RWPE1 (cell line): ENCODE measurements at regions not wholly inside any gene's neighbourhood (a gene's known extent, or its start where the extent isn't known, plus 50 kb on each side); places are given as distances from the start of the nearest gene placed in this dataset.
"Not testable (repeated sequence)": the region's sequence is repeated elsewhere in the genome, so short reads cannot be mapped to it uniquely, and the experiment has no call there.

Experiments
- CTCF ChIA-PET: fragments of 350-600 bp; sonication (Branson Sonifier 250); formaldehyde crosslinking; extraction: SDS; loops from one replicate; lab custom pipeline; 2021; lab: Yijun Ruan, JAX
- POLR2A ChIA-PET: fragments of 400-600 bp; formaldehyde crosslinking; extraction: SDS; loops from one replicate; lab custom pipeline; 2020; ENCODE audit warnings: antibody characterized with exemption; ENCODE audit not compliant: low non-redundant PET; lab: Yijun Ruan, JAX
- DNase-seq: peaks from one replicate; pipeline ENCODE4 v3.0.0; 2012; ENCODE audit warnings: low spot score
- H3K27ac ChIP-seq: fragments of 450-650 bp; 2 replicates; pipeline ENCODE4 v1.5.1; 2017
- CTCF ChIP-seq: fragments of 450-650 bp; conservative IDR thresholded peaks from 2 replicates; pipeline ENCODE4 v1.5.1; 2017; ENCODE audit warnings: low read depth, mild to moderate bottlenecking

- DNase-seq, result no peak
- ChIA-PET POLR2A (no interaction called here), CTCF (no interaction called here)
- no peak overlapping the region for H3K27ac ChIP-seq
- TF ChIP-seq CTCF, result no peak
Measured at GRCh38 chrX:143240658-143241057, 214.9 kb downstream of the SPANXN4 start.

DNA sequence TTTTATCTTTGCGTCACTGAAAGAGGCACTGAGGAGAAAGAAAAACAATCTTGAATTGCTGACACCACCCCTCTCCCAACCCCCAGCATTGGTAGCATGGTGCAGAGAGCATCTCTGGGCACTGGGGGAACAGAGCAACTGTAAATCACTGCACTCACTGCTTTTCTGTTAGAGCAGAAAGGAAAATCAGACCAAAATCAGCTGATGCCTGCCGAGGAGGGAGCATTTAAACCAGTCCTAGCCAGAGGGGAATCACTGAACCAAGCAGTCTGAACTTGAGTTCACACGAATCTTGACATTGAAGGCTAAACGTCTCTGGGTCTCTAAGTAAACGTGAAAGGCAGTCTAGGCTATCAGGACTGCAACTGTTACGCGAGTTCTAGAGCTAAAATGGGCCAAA is 205.8 kb downstream of the SPANXN4 start:
- POLR2A ChIA-PET, result no interaction called here

DNA sequence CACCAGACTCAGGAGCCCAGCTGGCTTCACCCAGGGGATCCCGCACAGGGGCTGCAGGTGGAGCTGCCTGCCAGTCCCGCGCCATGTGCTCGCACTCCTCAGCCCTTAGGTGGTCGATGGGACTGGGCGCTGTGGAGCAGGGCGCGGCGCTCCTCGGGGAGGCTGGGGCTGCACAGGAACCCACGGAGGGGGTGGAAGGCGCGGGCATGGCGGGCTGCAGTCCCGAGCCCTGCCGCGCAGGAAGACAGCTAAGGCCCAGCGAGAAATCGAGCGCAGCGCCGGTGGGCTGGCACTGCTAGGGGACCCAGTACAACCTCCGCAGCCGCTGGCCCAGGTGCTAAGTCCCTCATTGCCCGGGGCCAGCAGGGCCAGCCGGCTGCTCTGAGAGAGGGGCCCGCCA is 202.9 kb downstream of the SPANXN4 start:
- CTCF ChIA-PET, H3K27ac ChIP-seq, POLR2A ChIA-PET, DNase-seq: not testable (repeated sequence)

More for the DNA sequence above, 205.8 kb downstream of the SPANXN4 start:
- no peak for DNase-seq
- CTCF ChIA-PET, result no interaction called here
- no peak overlapping the region for H3K27ac ChIP-seq
- TF ChIP-seq CTCF, result no peak

DNA sequence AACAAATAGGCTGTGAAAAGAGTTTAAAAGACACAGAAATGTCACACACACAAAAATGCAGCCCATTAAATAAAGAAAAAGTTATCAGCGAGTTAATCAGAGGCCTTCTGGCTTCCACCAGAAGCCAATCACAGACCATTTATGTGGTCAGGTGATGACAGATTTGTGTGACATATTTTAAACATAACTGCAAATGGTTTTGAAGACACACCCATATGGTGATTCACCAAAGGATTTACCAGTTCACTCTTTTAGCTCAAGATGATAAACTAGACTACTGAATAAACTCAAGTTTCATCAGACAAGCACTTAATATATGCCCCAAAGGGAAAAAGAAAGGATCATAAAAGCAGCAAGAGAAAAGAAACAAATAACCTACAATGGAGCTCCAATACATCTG is 181.2 kb downstream of the SPANXN4 start:
- no peak for TF ChIP-seq CTCF
- POLR2A ChIA-PET, result no interaction called here
- H3K27ac ChIP-seq, result no peak overlapping the region
- DNase-seq, result no peak
- CTCF ChIA-PET, result no interaction called here

DNA sequence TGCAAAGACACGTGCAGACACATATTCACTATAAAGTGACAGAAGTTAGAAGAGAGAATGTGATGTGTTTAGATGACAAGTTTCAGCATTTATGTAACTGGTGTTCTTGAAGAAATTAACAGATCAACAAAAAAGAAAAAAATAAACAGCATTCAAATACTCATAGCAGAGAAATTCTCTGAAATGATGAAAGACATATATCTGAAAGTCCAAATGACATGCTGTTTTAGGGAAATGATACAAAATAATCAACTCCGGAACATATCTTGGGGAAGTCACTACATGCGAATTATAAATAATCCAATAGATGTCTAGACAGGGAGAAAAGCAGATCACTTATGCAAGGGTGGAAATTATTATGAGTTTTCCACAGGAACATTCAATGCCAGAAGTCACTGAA is 146.0 kb downstream of the SPANXN4 start:
- ChIA-PET CTCF (no interaction called here), POLR2A (no interaction called here)
- no peak for TF ChIP-seq CTCF
- H3K27ac ChIP-seq, result no peak overlapping the region
- no peak for DNase-seq

DNA sequence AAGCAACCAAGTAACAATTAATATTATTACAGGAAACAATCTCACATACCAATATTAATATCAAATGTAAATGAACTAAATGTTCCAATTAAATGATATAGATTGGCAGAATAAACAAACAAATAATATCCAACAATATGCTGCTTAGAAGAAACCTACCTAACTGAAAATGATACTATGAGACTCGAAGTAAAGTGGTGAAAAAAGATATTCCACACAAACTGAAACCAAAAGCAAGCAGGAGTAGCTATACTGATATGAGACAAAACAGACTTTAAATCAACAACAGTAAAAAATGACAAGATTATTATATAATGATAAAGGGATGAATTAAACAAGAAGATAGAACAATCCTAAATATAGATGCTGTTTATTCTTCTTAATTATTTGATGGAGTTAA is 140.1 kb downstream of the SPANXN4 start:
- no peak for DNase-seq
- ChIA-PET CTCF (no interaction called here), POLR2A (no interaction called here)
- H3K27ac ChIP-seq, result no peak overlapping the region
- no peak for TF ChIP-seq CTCF

DNA sequence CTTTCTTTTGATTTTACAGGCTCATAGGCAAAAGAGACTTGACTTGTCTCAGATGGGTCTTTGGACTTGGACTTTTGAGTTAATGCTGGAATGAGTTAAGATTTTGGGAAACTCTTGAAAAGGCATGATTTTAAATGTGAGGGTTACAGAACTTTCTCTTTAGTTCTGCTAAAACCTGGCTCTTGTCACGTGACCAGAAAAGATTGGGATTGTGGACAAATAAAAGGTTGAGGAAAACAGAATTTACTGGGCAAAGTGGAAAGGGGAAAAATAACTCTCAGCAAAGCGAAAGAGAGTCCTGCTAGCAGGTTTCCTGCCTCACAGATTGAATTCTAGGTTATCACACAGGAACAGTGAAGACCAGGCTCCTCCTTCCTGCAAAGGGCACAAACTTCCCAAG is 114.0 kb downstream of the SPANXN4 start:
- H3K27ac ChIP-seq, result no peak overlapping the region
- CTCF ChIA-PET, result no interaction called here
- POLR2A ChIA-PET, result no interaction called here
- TF ChIP-seq CTCF, result no peak
- no peak for DNase-seq
